HepG2 (cell line): ENCODE measurements at regions not wholly inside any gene's neighbourhood (a gene's known extent, or its start where the extent isn't known, plus 50 kb on each side); places are given as distances from the start of the nearest gene placed in this dataset.

Source experiments
- ARNT ChIP-seq: fragments of 450-650 bp; IDR thresholded peaks from 2 replicates; pipeline ENCODE4 v1.6.1; 2017
- CEBPG ChIP-seq: IDR thresholded peaks from 2 replicates; pipeline ENCODE4 v1.6.1; 2016
- CREM ChIP-seq, 2 experiments: sonication (generic) in 1 of 2; formaldehyde crosslinking in 1 of 2; IDR thresholded peaks; 2 replicates each; pipeline versions ENCODE4 v1.4.0 to v1.6.1; 2016 to 2020; ENCODE audit warnings: antibody characterized with exemption in 1 of 2, mild to moderate bottlenecking in 1 of 2, missing genetic modification reagents in 1 of 2
- FOXC1 ChIP-seq: sonication (generic); formaldehyde crosslinking; IDR thresholded peaks from 2 replicates; pipeline ENCODE4 v1.8.0; 2022; ENCODE audit warnings: mild to moderate bottlenecking, missing genetic modification reagents, borderline replicate concordance
- SRF ChIP-seq: IDR thresholded peaks from 2 replicates; pipeline ENCODE4 v1.6.1; 2011; ENCODE audit warnings: mild to moderate bottlenecking, low read depth, low read length, moderate library complexity
- ZNF331 ChIP-seq: sonication (generic); formaldehyde crosslinking; IDR thresholded peaks from 2 replicates; pipeline ENCODE4 v1.4.0; 2020; ENCODE audit warnings: missing genetic modification reagents
- ZNF720 ChIP-seq: sonication (generic); formaldehyde crosslinking; IDR thresholded peaks from 2 replicates; pipeline ENCODE4 v1.4.0; 2020; ENCODE audit warnings: missing genetic modification reagents
- ZNF746 ChIP-seq: sonication (generic); formaldehyde crosslinking; IDR thresholded peaks from 2 replicates; pipeline ENCODE4 v1.8.0; 2022; ENCODE audit warnings: mild to moderate bottlenecking, missing genetic modification reagents
- ZNF75D ChIP-seq: sonication (generic); formaldehyde crosslinking; IDR thresholded peaks from 2 replicates; pipeline ENCODE4 v1.8.1; 2023; ENCODE audit warnings: missing genetic modification reagents, mild to moderate bottlenecking, borderline replicate concordance
- ZNF766 ChIP-seq: sonication (generic); formaldehyde crosslinking; IDR thresholded peaks from 2 replicates; pipeline ENCODE4 v1.5.0; 2020; ENCODE audit warnings: missing genetic modification reagents, borderline replicate concordance
- TF ChIP-seq, protein P1 (sequence below): sonication (generic); formaldehyde crosslinking; conservative IDR thresholded peaks from 2 replicates; pipeline ENCODE4 v1.4.0; 2020; ENCODE audit warnings: missing genetic modification reagents
- TF ChIP-seq, protein P2 (sequence below): sonication (generic); formaldehyde crosslinking; IDR thresholded peaks from 2 replicates; pipeline ENCODE4 v1.5.0; 2020; ENCODE audit warnings: mild to moderate bottlenecking, missing genetic modification reagents, moderate library complexity
- TF ChIP-seq, protein P3 (sequence below): sonication (generic); formaldehyde crosslinking; IDR thresholded peaks from 2 replicates; pipeline ENCODE4 v1.5.0; 2020; ENCODE audit warnings: missing genetic modification reagents
- TF ChIP-seq, protein P4 (sequence below): sonication (generic); formaldehyde crosslinking; IDR thresholded peaks from 2 replicates; pipeline ENCODE4 v1.4.0; 2020; ENCODE audit warnings: missing genetic modification reagents, borderline replicate concordance

DNA sequence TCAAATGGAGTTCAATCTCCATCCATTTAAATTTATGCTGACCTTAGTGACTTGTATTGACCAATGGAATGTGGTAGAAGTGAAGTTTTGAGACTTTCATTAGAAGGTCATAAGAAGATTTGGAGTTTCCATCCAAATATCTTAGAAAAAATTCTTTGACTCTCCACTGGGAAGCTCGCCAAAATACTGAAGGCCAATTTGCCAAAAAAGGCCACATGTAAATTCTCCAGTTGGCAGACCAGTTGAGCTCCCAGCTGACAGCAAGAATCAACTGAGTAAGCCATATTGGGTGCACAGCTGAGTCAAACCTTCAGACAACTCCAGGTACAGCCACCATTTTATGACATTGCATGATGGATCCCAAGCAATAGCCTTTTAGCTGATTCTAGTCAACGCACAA is 228.3 kb upstream of the SETBP1 start:
- TF ChIP-seq ZNF331 (CRISPR knock-in tag) (no peak), CREM (IDR thresholded peaks at IDR 0.05) (no peak), CREM (CRISPR knock-in tag; IDR thresholded peaks at IDR 0.05) (no peak), ZNF766 (no peak), ZNF720 (no peak), SRF (no peak), CEBPG (no peak), FOXC1 (CRISPR knock-in tag) (no peak), ZNF746 (CRISPR knock-in tag) (no peak), ARNT (no peak), ZNF75D (no peak)
- TF ChIP-seq, protein P1, sequence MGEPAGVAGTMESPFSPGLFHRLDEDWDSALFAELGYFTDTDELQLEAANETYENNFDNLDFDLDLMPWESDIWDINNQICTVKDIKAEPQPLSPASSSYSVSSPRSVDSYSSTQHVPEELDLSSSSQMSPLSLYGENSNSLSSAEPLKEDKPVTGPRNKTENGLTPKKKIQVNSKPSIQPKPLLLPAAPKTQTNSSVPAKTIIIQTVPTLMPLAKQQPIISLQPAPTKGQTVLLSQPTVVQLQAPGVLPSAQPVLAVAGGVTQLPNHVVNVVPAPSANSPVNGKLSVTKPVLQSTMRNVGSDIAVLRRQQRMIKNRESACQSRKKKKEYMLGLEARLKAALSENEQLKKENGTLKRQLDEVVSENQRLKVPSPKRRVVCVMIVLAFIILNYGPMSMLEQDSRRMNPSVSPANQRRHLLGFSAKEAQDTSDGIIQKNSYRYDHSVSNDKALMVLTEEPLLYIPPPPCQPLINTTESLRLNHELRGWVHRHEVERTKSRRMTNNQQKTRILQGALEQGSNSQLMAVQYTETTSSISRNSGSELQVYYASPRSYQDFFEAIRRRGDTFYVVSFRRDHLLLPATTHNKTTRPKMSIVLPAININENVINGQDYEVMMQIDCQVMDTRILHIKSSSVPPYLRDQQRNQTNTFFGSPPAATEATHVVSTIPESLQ, result no peak
- TF ChIP-seq, protein P2, sequence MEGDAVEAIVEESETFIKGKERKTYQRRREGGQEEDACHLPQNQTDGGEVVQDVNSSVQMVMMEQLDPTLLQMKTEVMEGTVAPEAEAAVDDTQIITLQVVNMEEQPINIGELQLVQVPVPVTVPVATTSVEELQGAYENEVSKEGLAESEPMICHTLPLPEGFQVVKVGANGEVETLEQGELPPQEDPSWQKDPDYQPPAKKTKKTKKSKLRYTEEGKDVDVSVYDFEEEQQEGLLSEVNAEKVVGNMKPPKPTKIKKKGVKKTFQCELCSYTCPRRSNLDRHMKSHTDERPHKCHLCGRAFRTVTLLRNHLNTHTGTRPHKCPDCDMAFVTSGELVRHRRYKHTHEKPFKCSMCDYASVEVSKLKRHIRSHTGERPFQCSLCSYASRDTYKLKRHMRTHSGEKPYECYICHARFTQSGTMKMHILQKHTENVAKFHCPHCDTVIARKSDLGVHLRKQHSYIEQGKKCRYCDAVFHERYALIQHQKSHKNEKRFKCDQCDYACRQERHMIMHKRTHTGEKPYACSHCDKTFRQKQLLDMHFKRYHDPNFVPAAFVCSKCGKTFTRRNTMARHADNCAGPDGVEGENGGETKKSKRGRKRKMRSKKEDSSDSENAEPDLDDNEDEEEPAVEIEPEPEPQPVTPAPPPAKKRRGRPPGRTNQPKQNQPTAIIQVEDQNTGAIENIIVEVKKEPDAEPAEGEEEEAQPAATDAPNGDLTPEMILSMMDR (CRISPR knock-in tag), result no peak
- TF ChIP-seq, protein P3, sequence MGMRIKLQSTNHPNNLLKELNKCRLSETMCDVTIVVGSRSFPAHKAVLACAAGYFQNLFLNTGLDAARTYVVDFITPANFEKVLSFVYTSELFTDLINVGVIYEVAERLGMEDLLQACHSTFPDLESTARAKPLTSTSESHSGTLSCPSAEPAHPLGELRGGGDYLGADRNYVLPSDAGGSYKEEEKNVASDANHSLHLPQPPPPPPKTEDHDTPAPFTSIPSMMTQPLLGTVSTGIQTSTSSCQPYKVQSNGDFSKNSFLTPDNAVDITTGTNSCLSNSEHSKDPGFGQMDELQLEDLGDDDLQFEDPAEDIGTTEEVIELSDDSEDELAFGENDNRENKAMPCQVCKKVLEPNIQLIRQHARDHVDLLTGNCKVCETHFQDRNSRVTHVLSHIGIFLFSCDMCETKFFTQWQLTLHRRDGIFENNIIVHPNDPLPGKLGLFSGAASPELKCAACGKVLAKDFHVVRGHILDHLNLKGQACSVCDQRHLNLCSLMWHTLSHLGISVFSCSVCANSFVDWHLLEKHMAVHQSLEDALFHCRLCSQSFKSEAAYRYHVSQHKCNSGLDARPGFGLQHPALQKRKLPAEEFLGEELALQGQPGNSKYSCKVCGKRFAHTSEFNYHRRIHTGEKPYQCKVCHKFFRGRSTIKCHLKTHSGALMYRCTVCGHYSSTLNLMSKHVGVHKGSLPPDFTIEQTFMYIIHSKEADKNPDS (CRISPR knock-in tag), result no peak
- TF ChIP-seq, protein P4, sequence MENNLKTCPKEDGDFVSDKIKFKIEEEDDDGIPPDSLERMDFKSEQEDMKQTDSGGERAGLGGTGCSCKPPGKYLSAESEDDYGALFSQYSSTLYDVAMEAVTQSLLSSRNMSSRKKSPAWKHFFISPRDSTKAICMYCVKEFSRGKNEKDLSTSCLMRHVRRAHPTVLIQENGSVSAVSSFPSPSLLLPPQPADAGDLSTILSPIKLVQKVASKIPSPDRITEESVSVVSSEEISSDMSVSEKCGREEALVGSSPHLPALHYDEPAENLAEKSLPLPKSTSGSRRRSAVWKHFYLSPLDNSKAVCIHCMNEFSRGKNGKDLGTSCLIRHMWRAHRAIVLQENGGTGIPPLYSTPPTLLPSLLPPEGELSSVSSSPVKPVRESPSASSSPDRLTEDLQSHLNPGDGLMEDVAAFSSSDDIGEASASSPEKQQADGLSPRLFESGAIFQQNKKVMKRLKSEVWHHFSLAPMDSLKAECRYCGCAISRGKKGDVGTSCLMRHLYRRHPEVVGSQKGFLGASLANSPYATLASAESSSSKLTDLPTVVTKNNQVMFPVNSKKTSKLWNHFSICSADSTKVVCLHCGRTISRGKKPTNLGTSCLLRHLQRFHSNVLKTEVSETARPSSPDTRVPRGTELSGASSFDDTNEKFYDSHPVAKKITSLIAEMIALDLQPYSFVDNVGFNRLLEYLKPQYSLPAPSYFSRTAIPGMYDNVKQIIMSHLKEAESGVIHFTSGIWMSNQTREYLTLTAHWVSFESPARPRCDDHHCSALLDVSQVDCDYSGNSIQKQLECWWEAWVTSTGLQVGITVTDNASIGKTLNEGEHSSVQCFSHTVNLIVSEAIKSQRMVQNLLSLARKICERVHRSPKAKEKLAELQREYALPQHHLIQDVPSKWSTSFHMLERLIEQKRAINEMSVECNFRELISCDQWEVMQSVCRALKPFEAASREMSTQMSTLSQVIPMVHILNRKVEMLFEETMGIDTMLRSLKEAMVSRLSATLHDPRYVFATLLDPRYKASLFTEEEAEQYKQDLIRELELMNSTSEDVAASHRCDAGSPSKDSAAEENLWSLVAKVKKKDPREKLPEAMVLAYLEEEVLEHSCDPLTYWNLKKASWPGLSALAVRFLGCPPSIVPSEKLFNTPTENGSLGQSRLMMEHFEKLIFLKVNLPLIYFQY (CRISPR knock-in tag), result no peak
